ENCODE measurements at regions not wholly inside any gene's neighbourhood (a gene's known extent, or its start where the extent isn't known, plus 50 kb on each side); places are given as distances from the start of the nearest gene placed in this dataset.

DNA sequence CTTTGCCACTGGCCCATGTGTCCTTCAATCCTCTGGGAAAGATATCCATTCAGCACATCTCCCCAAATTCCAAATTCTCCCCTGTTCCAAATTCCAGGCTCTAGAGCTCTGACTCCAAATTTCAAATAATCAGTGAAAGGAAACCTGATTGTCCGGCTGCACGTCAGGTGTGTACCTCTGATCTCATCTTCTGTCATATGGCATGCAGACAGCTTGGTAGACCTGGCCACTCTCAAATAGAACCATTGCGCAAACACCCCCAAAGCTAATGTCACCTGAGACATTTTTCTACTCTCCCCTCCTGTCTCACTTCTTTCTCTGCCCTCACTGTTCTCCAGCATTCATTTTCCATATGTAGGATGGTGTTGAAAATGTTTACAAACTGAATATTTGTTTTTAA lies 337.0 kb upstream of the DYNLRB2 start:
- TF ChIP-seq, protein P1, sequence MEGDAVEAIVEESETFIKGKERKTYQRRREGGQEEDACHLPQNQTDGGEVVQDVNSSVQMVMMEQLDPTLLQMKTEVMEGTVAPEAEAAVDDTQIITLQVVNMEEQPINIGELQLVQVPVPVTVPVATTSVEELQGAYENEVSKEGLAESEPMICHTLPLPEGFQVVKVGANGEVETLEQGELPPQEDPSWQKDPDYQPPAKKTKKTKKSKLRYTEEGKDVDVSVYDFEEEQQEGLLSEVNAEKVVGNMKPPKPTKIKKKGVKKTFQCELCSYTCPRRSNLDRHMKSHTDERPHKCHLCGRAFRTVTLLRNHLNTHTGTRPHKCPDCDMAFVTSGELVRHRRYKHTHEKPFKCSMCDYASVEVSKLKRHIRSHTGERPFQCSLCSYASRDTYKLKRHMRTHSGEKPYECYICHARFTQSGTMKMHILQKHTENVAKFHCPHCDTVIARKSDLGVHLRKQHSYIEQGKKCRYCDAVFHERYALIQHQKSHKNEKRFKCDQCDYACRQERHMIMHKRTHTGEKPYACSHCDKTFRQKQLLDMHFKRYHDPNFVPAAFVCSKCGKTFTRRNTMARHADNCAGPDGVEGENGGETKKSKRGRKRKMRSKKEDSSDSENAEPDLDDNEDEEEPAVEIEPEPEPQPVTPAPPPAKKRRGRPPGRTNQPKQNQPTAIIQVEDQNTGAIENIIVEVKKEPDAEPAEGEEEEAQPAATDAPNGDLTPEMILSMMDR (conservative IDR thresholded peaks at IDR 0.05; ENCODE audit: low read depth, low read length) = no peak

DNA sequence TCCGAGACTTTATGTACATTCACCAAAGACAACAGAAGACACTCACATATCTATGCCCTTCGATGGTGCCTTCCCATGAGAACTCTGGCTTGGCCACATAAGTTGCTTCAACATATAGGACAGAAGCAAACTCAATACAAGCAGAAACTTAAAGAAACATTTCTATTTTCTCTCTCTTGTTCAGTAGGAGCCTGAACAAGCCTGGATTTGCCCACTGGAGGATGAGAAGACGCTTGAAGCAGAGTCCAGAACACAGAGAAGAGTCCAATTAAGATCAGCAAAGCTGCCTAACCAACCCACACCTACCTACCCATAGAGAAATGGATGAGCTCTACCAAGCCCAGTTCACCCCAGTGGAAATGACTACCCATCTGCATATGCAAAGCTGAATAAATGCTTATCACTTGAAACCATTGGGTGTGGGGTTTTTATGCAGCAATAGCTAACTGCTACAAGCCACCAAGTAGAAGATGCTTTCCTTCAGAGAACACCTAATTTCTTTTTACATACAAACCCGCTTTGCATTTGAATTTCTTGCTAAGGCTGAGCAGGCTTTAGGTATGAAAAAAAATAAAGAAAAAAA lies 337.9 kb upstream of the DYNLRB2 start:
- no peak overlapping the region for H3K4me3 ChIP-seq (ENCODE audit: low read depth, low read length)
- TF ChIP-seq, protein P1 (conservative IDR thresholded peaks at IDR 0.05; ENCODE audit: low read depth, low read length) = no peak
- no peak for DNase-seq (ENCODE audit: low read depth)

More for the DNA sequence above, 337.0 kb upstream of the DYNLRB2 start:
- DNase-seq (ENCODE audit: low read depth) = no peak
- no peak overlapping the region for H3K4me3 ChIP-seq (ENCODE audit: low read depth, low read length)

DNA sequence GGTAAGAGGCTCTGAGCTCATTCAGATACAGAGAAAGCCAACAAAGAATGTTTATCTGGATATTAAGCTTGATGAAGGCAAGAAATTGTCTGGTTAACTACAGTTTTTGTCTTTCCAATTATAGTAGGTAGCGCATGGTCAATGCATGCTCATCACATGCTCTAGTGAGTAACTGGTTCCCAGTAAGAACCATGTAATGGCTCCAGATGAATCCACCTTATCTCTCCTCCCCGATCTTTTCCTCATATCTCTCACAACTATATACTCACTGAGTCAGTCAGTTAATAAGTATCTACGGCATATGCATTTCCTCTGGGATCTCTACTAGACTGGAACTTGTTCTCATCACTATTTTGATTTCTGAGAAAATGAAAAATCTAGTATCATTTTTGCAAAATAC lies 340.7 kb upstream of the DYNLRB2 start:
- no peak for DNase-seq (ENCODE audit: low read depth)
- no peak overlapping the region for H3K4me3 ChIP-seq (ENCODE audit: low read depth, low read length)
- TF ChIP-seq, protein P1 (conservative IDR thresholded peaks at IDR 0.05; ENCODE audit: low read depth, low read length) = no peak

DNA sequence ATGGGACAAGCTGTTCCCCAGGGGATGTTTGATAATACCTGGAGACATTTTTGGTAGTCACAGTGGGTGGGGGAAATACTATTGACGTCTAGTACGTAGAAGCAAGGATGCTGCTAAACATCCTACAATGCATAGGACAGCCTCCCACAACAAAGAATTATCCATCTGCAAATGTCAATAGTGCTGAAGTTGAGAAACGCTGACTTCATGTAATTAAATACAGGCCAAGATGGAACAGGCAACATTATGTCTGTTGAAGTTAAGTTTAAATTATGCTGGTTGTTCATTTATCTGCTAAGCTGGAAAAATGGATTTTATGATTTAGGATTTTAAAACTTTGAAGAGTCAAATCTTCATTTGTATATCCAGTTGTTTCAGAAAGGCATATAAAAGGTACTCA lies 341.2 kb upstream of the DYNLRB2 start:
- TF ChIP-seq, protein P1 (conservative IDR thresholded peaks at IDR 0.05; ENCODE audit: low read depth, low read length) = no peak
- H3K4me3 ChIP-seq (ENCODE audit: low read depth, low read length) = no peak overlapping the region
- DNase-seq (ENCODE audit: low read depth) = no peak

DNA sequence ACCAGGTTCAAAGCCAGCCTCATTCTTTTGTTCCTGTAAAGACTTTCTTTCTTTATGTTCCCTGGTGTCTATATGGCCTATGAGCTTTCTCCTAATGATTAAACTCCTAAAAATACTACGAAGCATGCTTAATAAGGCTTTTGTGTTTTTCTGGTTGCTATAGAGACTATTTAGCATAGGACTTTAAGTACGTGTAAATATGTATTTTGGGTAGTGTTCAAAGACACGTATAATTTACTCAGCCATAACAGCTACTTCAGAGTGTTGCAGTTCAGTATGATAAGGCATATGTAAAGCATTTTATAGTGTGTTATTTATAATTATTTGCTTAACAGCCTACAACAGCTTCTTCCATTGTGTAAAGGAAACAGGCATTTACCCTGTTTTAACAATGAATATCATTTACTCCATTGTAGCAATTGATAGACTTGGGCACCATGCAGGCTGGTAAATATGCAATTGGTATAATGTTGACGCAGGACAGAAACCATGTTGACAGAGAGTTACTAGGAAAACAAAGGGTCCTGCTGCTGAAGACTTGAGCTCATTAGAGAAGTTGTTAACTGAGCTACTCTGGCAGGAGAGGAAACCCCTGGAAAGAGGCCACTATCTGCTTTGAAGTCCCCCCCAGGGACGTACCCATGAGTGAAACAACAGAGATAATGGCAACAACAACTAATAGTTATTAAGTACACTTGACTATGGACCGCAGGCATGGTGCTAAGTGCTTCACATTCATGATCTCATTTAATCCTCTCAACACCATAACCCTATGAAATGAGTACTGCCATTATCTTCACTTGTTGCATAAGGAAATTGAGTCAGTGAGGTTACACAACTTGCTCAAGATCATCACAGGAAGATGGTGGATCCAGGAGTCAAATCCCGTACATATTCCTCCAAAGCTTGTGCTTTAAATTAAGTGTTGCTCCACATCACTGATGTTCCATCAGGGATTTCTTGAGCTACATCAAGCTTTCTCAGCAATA lies 342.2 kb upstream of the DYNLRB2 start:
- TF ChIP-seq, protein P1 (conservative IDR thresholded peaks at IDR 0.05; ENCODE audit: low read depth, low read length) = no peak
- no peak overlapping the region for H3K4me3 ChIP-seq (ENCODE audit: low read depth, low read length)
- peak; percentile 54 for DNase-seq (ENCODE audit: low read depth)

DNA sequence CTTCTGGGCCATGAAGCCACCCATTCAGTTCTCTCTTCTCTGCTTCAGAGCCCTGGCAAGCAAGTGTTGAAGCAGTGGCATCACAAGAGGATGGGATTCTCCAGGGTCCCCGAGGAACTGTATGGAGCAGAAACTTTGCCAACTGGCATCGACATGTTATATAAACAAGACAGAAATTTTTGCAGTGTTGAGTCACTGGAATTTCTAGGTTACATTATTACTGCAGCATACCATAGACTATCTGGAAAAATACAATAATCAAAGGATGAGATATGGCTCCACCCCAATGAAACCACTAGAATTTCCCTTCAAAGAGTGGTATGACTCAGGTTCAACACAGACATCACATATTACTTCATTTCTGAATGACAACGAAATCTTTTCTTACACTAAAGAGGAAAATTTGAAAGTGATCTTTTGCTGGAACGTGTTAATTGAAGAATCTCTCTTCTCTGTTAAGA lies 343.0 kb upstream of the DYNLRB2 start:
- peak; percentile 90 for DNase-seq (ENCODE audit: low read depth)
- TF ChIP-seq, protein P1 (conservative IDR thresholded peaks at IDR 0.05; ENCODE audit: low read depth, low read length) = no peak
- no peak overlapping the region for H3K4me3 ChIP-seq (ENCODE audit: low read depth, low read length)
